Spleen (tissue), 11 donors: ENCODE measurements at regions not wholly inside any gene's neighbourhood (a gene's known extent, or its start where the extent isn't known, plus 50 kb on each side); places are given as distances from the start of the nearest gene placed in this dataset.

ENCODE experiments used
- DNase-seq: peaks from one replicate; pipeline ENCODE4 v3.0.0-alpha.2; 2020
- H3K27ac ChIP-seq, 8 donors: fragments of 200-600 bp; sonication (generic) in 7 of 8; 1 replicate in 4 of 8; 2 replicates in 4 of 8; pipeline versions ENCODE4 v1.5.0 to v1.8.0; 2016 to 2021; ENCODE audit warnings: inconsistent platforms in 4 of 8, mild to moderate bottlenecking in 4 of 8, moderate library complexity in 1 of 8
- H3K27me3 ChIP-seq, 7 donors: fragments of 200-600 bp; sonication (generic) in 6 of 7; replicated peaks in 1 of 7; 1 replicate in 4 of 7; 2 replicates in 3 of 7; pipeline versions ENCODE4 v1.5.0 to v1.8.0; 2016 to 2021; ENCODE audit warnings: inconsistent platforms in 3 of 7, mild to moderate bottlenecking in 1 of 7
- H3K36me3 ChIP-seq, 6 donors: fragments of 200-600 bp; sonication (generic) in 5 of 6; 1 replicate in 4 of 6; 2 replicates in 2 of 6; pipeline versions ENCODE4 v1.5.0 to v1.8.0; 2016 to 2021; ENCODE audit warnings: inconsistent platforms in 2 of 6
- H3K4me1 ChIP-seq, 6 donors: fragments of 200-600 bp; sonication (generic) in 5 of 6; 1 replicate in 3 of 6; 2 replicates in 3 of 6; pipeline versions ENCODE4 v1.5.0 to v1.8.0; 2016 to 2021; ENCODE audit warnings: inconsistent platforms in 3 of 6
- H3K4me3 ChIP-seq, 8 donors: fragments of 200-600 bp; sonication (generic) in 7 of 8; 1 replicate in 4 of 8; 2 replicates in 4 of 8; pipeline versions ENCODE4 v1.5.0 to v1.8.0; 2016 to 2021; ENCODE audit warnings: inconsistent platforms in 4 of 8, mild to moderate bottlenecking in 4 of 8, moderate library complexity in 2 of 8
- H3K9me3 ChIP-seq, 8 donors: fragments of 200-600 bp; sonication (generic) in 7 of 8; 1 replicate in 4 of 8; 2 replicates in 4 of 8; pipeline versions ENCODE4 v1.5.0 to v1.8.0; 2016 to 2021; ENCODE audit warnings: inconsistent platforms in 4 of 8
- CTCF ChIP-seq, 11 experiments: fragments of 200-600 bp in 7 of 11; fragments of 450-650 bp in 4 of 11; sonication (generic) in 4 of 11; IDR thresholded peaks in 8 of 11; conservative IDR thresholded peaks in 3 of 11; 1 replicate in 7 of 11; 2 replicates in 4 of 11; pipeline versions ENCODE4 v1.4.0 to v1.8.0; 2016 to 2021; ENCODE audit warnings: antibody characterized with exemption in 11 of 11, inconsistent platforms in 4 of 11, mild to moderate bottlenecking in 1 of 11
- POLR2A ChIP-seq, 3 donors: fragments of 450-650 bp; IDR thresholded peaks; one replicate each; pipeline ENCODE4 v1.5.1; 2017; ENCODE audit warnings: antibody characterized with exemption in 3 of 3, mild to moderate bottlenecking in 1 of 3
- POLR2AphosphoS5 ChIP-seq, 3 donors: sonication (generic); formaldehyde crosslinking; IDR thresholded peaks; one replicate each; pipeline ENCODE4 v1.5.1; 2017; ENCODE audit warnings: antibody characterized with exemption in 3 of 3
- WGBS, 5 donors: extraction: QIAGEN DNeasy Blood & Tissue Kit in 3 of 5; methylation state at CpG; one replicate each; pipeline versions ENCODE4 v1.1.5 to v1.1.7; 2013 to 2018; 5-methylcytosine and 5-hydroxymethylcytosine counted together
- intact Hi-C: fragments of 100-400 bp; cut with DNase I; formaldehyde crosslinking; loops from one replicate; pipeline ENCODE4 v1.15.0; 2023; ENCODE audit warnings: low total_unique reads
- donor health status: healthy with polysubstance abuse.
- donor health status: DM: no; HTN: no; CAD: no; lungs with moderate emphysema.
- donor health status: DM: no; HTN: no; CAD: no.
- donor health status: Bipolar disorder and iron deficiency.
- donor health status: healthy.
- donor health status: DM: no; HTN: no; CAD: no.
- donor health status: DM: yes; HTN: yes; CAD: no.

DNA sequence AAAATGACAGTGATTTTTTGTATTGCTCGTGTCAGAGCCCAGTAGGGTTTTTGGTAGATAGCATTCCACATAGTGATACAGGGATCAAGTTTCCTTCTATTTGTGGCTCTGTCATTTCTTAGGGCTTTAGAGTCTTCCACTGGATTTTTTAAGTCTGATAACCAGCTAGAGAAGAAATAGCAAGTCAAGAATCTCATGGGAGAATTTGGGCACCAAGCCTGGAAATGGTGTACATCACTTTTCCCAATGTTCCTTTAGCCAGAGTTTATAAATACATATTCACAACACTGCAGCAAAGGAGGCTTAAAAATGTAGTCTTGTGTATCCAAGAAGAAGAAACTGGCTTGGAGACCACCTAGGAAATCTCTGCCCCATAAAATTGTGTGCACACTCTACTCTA is 647.1 kb upstream of the KLF4 start:
- H3K36me3 ChIP-seq, result no peaks in the 10 kb centered on the region
- no peaks in the 10 kb centered on the region for H3K27me3 ChIP-seq
- no peaks in the 10 kb centered on the region for H3K9me3 ChIP-seq
- no peak overlapping the region for H3K27ac ChIP-seq
- intact Hi-C loops, result no loop called here
- DNase-seq, result no peak
- no peak for TF ChIP-seq POLR2A (IDR thresholded peaks at IDR 0.05)
- TF ChIP-seq CTCF (IDR thresholded peaks at IDR 0.05 in 8 of 11, conservative IDR thresholded peaks at IDR 0.05 in 3 of 11), result no peak
- TF ChIP-seq POLR2AphosphoS5 (IDR thresholded peaks at IDR 0.05), result no peak
- peaks cover 0 to 3% (median 0%) of the 10 kb centered on the region in 6 donors for H3K4me1 ChIP-seq
- 0 to 92% (median 79%) methylated on average over 1 of the region's 1 CpG for WGBS, 5 donors
- H3K4me3 ChIP-seq, result no peak overlapping the region

DNA sequence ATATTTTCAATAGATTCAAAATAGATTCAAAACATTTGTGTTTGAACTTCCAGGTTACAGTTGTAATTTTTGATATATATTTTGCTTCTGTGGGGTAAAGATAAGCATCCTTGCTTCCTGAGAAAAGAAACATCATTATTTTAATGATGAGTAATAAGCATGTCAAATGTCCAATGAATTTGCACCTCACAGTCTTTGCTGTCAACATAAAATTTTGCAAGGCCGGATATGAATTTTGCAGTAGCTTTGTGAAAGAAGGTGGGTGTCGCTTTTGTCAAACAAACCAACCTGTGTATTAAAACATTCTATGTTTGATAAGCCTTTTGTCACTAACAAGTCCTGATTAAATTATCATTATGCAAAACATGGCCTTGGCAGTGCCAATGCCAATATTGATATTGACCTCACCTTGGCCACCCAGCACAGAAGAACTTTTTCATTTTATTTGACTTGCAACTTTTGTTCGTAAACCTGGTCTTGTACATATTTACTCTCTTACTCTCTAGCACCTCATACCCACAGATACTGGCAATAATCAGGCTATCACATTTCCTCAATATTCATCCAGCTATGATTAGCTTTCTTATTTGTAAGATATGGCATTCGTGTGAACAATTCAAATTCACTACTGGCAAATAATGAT is 645.0 kb upstream of the KLF4 start:
- DNase-seq, result no peak
- Histone ChIP-seq H3K9me3 (no peaks in the 10 kb centered on the region), H3K36me3 (no peaks in the 10 kb centered on the region), H3K4me1 (no peaks in the 10 kb centered on the region), H3K27me3 (no peaks in the 10 kb centered on the region), H3K4me3 (no peak overlapping the region), H3K27ac (peak overlapping the region in 1 of 8 donors; percentile 12)
- no peak for TF ChIP-seq POLR2AphosphoS5 (IDR thresholded peaks at IDR 0.05)
- no peak for TF ChIP-seq POLR2A (IDR thresholded peaks at IDR 0.05)
- TF ChIP-seq CTCF (IDR thresholded peaks at IDR 0.05 in 8 of 11, conservative IDR thresholded peaks at IDR 0.05 in 3 of 11), result no peak
- 58 to 83% (median 74%) methylated on average over 4 of the region's 4 CpGs for WGBS, 5 donors
- intact Hi-C loops, result no loop called here

DNA sequence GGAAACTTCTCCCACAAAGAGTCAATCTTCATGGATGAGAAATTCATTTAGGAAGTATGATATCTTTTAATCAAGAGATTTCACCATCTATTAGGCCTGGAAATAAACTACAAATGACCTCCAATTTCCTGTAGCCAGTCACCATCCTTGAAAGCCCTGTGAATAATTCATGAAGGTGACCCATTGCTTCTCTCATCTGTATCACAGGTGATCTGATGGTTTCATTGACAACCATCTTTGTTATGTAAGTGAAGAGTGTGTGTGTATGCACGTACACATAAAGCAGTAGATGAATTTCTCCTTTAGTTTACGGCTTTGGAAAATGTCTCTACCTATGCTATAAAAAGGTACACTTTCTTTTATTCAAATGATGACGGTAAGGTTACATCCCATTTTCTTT is 644.1 kb upstream of the KLF4 start:
- TF ChIP-seq CTCF (IDR thresholded peaks at IDR 0.05 in 8 of 11, conservative IDR thresholded peaks at IDR 0.05 in 3 of 11) (no peak), POLR2AphosphoS5 (IDR thresholded peaks at IDR 0.05) (no peak), POLR2A (IDR thresholded peaks at IDR 0.05) (no peak)
- DNase-seq, result no peak
- Histone ChIP-seq H3K4me1 (no peaks in the 10 kb centered on the region), H3K27me3 (no peaks in the 10 kb centered on the region), H3K27ac (no peak overlapping the region), H3K4me3 (no peak overlapping the region), H3K9me3 (no peaks in the 10 kb centered on the region), H3K36me3 (no peaks in the 10 kb centered on the region)
- intact Hi-C loops, result no loop called here
- WGBS, 5 donors, result 63 to 80% (median 77%) methylated on average over 3 of the region's 3 CpGs

GRCh38 chr9:108133101-108133500 is 643.5 kb upstream of the KLF4 start:
- no peak for DNase-seq
- TF ChIP-seq POLR2A (IDR thresholded peaks at IDR 0.05), result no peak
- no peak for TF ChIP-seq CTCF (IDR thresholded peaks at IDR 0.05 in 8 of 11, conservative IDR thresholded peaks at IDR 0.05 in 3 of 11)
- TF ChIP-seq POLR2AphosphoS5 (IDR thresholded peaks at IDR 0.05), result no peak
- Histone ChIP-seq H3K4me1 (no peaks in the 10 kb centered on the region), H3K27me3 (no peaks in the 10 kb centered on the region), H3K36me3 (no peaks in the 10 kb centered on the region), H3K9me3 (no peaks in the 10 kb centered on the region), H3K4me3 (no peak overlapping the region), H3K27ac (no peak overlapping the region)
- intact Hi-C loops, result no loop called here
